ENCODE measurements at regions not wholly inside any gene's neighbourhood (a gene's known extent, or its start where the extent isn't known, plus 50 kb on each side); places are given as distances from the start of the nearest gene placed in this dataset.

DNA sequence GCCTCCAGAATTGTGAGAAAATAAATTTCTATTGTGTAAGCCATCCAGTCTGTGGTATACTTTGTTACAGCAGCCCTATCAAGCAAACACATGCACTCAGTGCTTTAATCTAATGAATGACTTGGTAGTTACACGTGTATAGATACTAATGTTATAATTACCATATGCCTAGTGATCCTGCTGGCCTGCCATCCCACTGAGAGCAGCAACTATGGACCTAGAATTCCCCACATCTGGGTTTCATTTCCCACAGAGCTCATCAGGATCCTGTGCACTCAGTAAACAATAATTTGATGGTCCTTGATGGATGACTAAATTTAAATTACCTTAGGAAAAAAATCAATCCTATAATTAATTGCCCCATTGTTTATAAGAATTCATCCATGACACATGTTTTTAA lies 86.5 kb upstream of the RGS1 start:
- no peak for TF ChIP-seq ZNF274 (IDR thresholded peaks at IDR 0.05; ENCODE audit: low read depth, low read length)
- TF ChIP-seq YY1 (IDR thresholded peaks at IDR 0.05; ENCODE audit: insufficient read depth, insufficient read length) = no peak
- no peak for TF ChIP-seq SUZ12 (IDR thresholded peaks at IDR 0.05; ENCODE audit: extremely low read depth, insufficient read depth, insufficient read length)

Data from NT2/D1 (cell line).